Natural killer cell (primary cell): ENCODE measurements at regions not wholly inside any gene's neighbourhood (a gene's known extent, or its start where the extent isn't known, plus 50 kb on each side); places are given as distances from the start of the nearest gene placed in this dataset.

ENCODE experiments used
- ATAC-seq, 3 donors: fragments of 150-1000 bp in 2 of 3; fragments of 200-7000 bp in 1 of 3; cut with Tn5 transposase; 1 replicate in 1 of 3; 2 replicates in 2 of 3; pipeline ENCODE4 v1.10.0; 2021; ENCODE audit warnings: mild to moderate bottlenecking in 2 of 3, moderate library complexity in 2 of 3
- DNase-seq, 2 donors: peaks; one replicate each; pipeline versions ENCODE4 v3.0.0 to v3.0.0-alpha.2; 2013 to 2021; ENCODE audit warnings: mixed read lengths in 1 of 2
- H3K27ac ChIP-seq: one replicate; pipeline ENCODE4 v1.5.1; 2013; ENCODE audit warnings: mild to moderate bottlenecking, low read length
- H3K27me3 ChIP-seq: one replicate; pipeline ENCODE4 v1.6.1; 2013; ENCODE audit warnings: low read length; ENCODE audit not compliant: control insufficient read depth, insufficient read depth
- H3K36me3 ChIP-seq: one replicate; pipeline ENCODE4 v1.6.1; 2013; ENCODE audit warnings: low read length; ENCODE audit not compliant: control insufficient read depth, insufficient read depth
- H3K4me1 ChIP-seq: one replicate; pipeline ENCODE4 v1.6.1; 2013; ENCODE audit warnings: low read length; ENCODE audit not compliant: control insufficient read depth, insufficient read depth
- H3K4me3 ChIP-seq: one replicate; pipeline ENCODE4 v1.5.1; 2013; ENCODE audit warnings: low read length
- H3K9me3 ChIP-seq: one replicate; pipeline ENCODE4 v1.6.1; 2013; ENCODE audit warnings: low read length; ENCODE audit not compliant: control insufficient read depth, insufficient read depth
- H3K27ac Mint-ChIP-seq, 2 donors: one replicate each; pipeline ENCODE4 v1.8.0; 2022; ENCODE audit warnings: mild to moderate bottlenecking in 2 of 2, mixed read lengths in 2 of 2, moderate library complexity in 1 of 2
- H3K27me3 Mint-ChIP-seq, 2 donors: one replicate each; pipeline ENCODE4 v1.8.0; 2022; ENCODE audit warnings: low read depth in 2 of 2, mixed read lengths in 2 of 2
- H3K36me3 Mint-ChIP-seq: one replicate; pipeline ENCODE4 v1.8.0; 2022; ENCODE audit warnings: mixed read lengths
- H3K4me1 Mint-ChIP-seq, 2 donors: one replicate each; pipeline ENCODE4 v1.8.0; 2022; ENCODE audit warnings: mixed read lengths in 2 of 2
- H3K4me3 Mint-ChIP-seq: one replicate; pipeline ENCODE4 v1.8.0; 2022; ENCODE audit warnings: mild to moderate bottlenecking, moderate library complexity, mixed read lengths
- H3K9me3 Mint-ChIP-seq, 2 donors: one replicate each; pipeline ENCODE4 v1.8.0; 2022; ENCODE audit warnings: mixed read lengths in 2 of 2
- CTCF ChIP-seq: fragments of 200-600 bp; IDR thresholded peaks from one replicate; pipeline ENCODE4 v1.8.0; 2022; ENCODE audit warnings: antibody characterized with exemption
- WGBS: methylation state at CpG from one replicate; pipeline ENCODE4 v1.1.7; 2013; ENCODE audit warnings: missing lambda C conversion rate; ENCODE audit not compliant: insufficient coverage; 5-methylcytosine and 5-hydroxymethylcytosine counted together
- intact Hi-C: fragments of 100-400 bp; cut with micrococcal nuclease; formaldehyde crosslinking; loops from one replicate; pipeline ENCODE4 v1.14.2; 2022

DNA sequence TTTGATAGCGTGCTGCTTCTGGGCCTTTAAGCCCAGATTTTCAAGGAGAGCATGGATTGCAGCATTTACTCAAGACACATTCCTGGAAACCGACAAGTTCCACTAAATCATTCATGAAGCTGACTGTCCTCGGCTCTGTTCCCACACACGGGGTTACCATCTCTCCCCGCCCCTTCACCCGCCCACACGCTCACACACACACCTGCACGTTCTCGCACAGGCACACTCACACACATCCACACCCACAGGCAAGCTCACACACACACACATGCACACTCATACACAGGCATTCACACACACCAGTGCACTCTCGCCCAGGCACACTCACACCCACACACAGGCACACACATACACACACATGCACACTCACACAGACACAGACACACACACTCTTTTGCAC lies 150.0 kb upstream of the AGAP1 start:
- TF ChIP-seq CTCF: no peak
- H3K27me3 ChIP-seq: no peaks in the 10 kb centered on the region
- no peak for ATAC-seq
- intact Hi-C loops: no loop called here
- Mint-ChIP-seq H3K27me3 (peaks cover 0 to 5% of the 10 kb centered on the region in 2 donors), H3K36me3 (no peaks in the 10 kb centered on the region), H3K4me3 (no peak overlapping the region), H3K9me3 (no peaks in the 10 kb centered on the region), H3K4me1 (no peaks in the 10 kb centered on the region), H3K27ac (no peak overlapping the region)
- no peaks in the 10 kb centered on the region for H3K9me3 ChIP-seq
- no peak for DNase-seq
- no peaks in the 10 kb centered on the region for H3K4me1 ChIP-seq
- 84% methylated on average over 10 of the region's 10 CpGs for WGBS
- no peaks in the 10 kb centered on the region for H3K36me3 ChIP-seq
- no peak overlapping the region for H3K4me3 ChIP-seq
- H3K27ac ChIP-seq: no peak overlapping the region

DNA sequence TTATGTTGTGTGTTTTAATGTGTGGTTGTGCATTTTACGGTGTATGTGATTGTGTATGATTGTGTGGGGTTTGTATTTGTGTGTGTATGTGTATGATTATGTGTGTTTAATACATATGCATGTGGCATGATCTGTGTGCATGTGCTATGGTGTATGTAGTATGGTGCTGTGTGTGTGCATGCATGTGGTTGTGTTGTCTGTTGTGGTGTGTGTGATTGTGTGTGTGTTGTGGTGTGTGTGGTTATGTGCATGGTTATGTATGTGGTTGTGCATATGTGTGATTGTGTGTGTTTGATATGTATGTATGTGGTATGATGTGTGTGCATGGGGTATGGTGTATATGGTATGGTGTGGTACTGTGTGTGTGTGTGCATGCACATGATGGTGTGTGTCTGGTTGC lies 148.1 kb upstream of the AGAP1 start:
- no peaks in the 10 kb centered on the region for H3K9me3 ChIP-seq
- no peak for DNase-seq
- H3K4me3 ChIP-seq: no peak overlapping the region
- no peak overlapping the region for H3K27ac ChIP-seq
- 91% methylated on average over 1 of the region's 1 CpG for WGBS
- Mint-ChIP-seq H3K27ac (no peak overlapping the region), H3K4me1 (no peaks in the 10 kb centered on the region), H3K36me3 (no peaks in the 10 kb centered on the region), H3K9me3 (no peaks in the 10 kb centered on the region), H3K27me3 (peaks cover 0 to 15% of the 10 kb centered on the region in 2 donors), H3K4me3 (no peak overlapping the region)
- H3K27me3 ChIP-seq: no peaks in the 10 kb centered on the region
- ATAC-seq: no peak
- no peaks in the 10 kb centered on the region for H3K4me1 ChIP-seq
- intact Hi-C loops: no loop called here
- no peak for TF ChIP-seq CTCF
- H3K36me3 ChIP-seq: no peaks in the 10 kb centered on the region

- Histone ChIP-seq H3K36me3 (no peaks in the 10 kb centered on the region), H3K4me1 (no peaks in the 10 kb centered on the region), H3K9me3 (no peaks in the 10 kb centered on the region), H3K27ac (no peak overlapping the region), H3K4me3 (no peak overlapping the region), H3K27me3 (no peaks in the 10 kb centered on the region)
- Mint-ChIP-seq H3K27me3 (peaks cover 13 to 16% of the 10 kb centered on the region in 2 donors), H3K4me3 (no peak overlapping the region), H3K36me3 (no peaks in the 10 kb centered on the region), H3K4me1 (no peaks in the 10 kb centered on the region), H3K27ac (no peak overlapping the region), H3K9me3 (no peaks in the 10 kb centered on the region)
- WGBS: 86% methylated on average over 7 of the region's 8 CpGs
- TF ChIP-seq CTCF: no peak
- DNase-seq (no peak), ATAC-seq (no peak)
- intact Hi-C loops: no loop called here
Measured at GRCh38 chr2:235347691-235348090, 146.2 kb upstream of the AGAP1 start.

DNA sequence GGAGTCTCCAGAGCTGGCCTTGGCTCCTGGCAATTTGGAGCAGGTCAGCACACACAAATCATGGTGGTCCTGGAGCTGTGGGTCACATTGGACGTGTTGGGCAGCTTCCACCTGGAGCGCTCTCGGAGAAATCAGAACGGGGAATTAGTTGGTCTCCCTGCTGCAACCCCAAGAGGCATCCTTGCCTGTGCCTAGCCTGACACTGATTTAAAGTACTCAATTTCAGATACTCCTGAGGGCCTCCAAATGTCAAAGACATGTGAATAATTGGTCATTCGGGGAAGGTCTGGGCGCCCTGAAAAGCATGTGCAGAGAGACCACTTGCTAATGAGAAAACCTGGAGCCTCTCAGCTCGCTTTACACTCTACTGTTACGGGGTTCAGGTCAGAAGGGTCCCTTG lies 145.5 kb upstream of the AGAP1 start:
- Histone ChIP-seq H3K4me1 (no peaks in the 10 kb centered on the region), H3K4me3 (no peak overlapping the region), H3K9me3 (no peaks in the 10 kb centered on the region), H3K27ac (no peak overlapping the region), H3K27me3 (no peaks in the 10 kb centered on the region), H3K36me3 (no peaks in the 10 kb centered on the region)
- no peak for TF ChIP-seq CTCF
- DNase-seq: no peak
- 92% methylated on average over 7 of the region's 8 CpGs for WGBS
- Mint-ChIP-seq H3K27ac (no peak overlapping the region), H3K27me3 (peaks cover 19 to 20% of the 10 kb centered on the region in 2 donors), H3K36me3 (no peaks in the 10 kb centered on the region), H3K4me3 (no peak overlapping the region), H3K9me3 (no peaks in the 10 kb centered on the region), H3K4me1 (no peaks in the 10 kb centered on the region)
- intact Hi-C loops: no loop called here
- no peak for ATAC-seq
